Neural crest cell (in vitro differentiated cells): ENCODE measurements at regions not wholly inside any gene's neighbourhood (a gene's known extent, or its start where the extent isn't known, plus 50 kb on each side); places are given as distances from the start of the nearest gene placed in this dataset.

Experiments
- DNase-seq: peaks from one replicate; pipeline ENCODE4 v3.0.0; 2021; ENCODE audit warnings: low read depth, mixed read lengths, low spot score
- H3K27ac Mint-ChIP-seq: one replicate; pipeline ENCODE4 v1.8.0; 2021; ENCODE audit warnings: mild to moderate bottlenecking, mixed read lengths; ENCODE audit not compliant: unreplicated experiment
- H3K27me3 Mint-ChIP-seq: 2 replicates; pipeline ENCODE4 v1.8.0; 2021; ENCODE audit warnings: low read depth, mild to moderate bottlenecking, mixed read lengths
- H3K36me3 Mint-ChIP-seq: 2 replicates; pipeline ENCODE4 v1.8.0; 2021; ENCODE audit warnings: low read depth, mild to moderate bottlenecking, mixed read lengths
- H3K4me1 Mint-ChIP-seq: 2 replicates; pipeline ENCODE4 v1.8.0; 2021; ENCODE audit warnings: mixed read lengths
- H3K4me3 Mint-ChIP-seq: one replicate; pipeline ENCODE4 v1.8.0; 2021; ENCODE audit warnings: mild to moderate bottlenecking, mixed read lengths
- H3K9me3 Mint-ChIP-seq: 2 replicates; pipeline ENCODE4 v1.8.0; 2021; ENCODE audit warnings: mixed read lengths
- TF ChIP-seq, protein P1 (sequence below): fragments of 200-600 bp; sonication (generic); conservative IDR thresholded peaks from 2 replicates; pipeline ENCODE4 v1.5.0; 2021; ENCODE audit warnings: antibody characterized with exemption, mild to moderate bottlenecking

GRCh38 chr9:110114086-110114858 is 93.7 kb downstream of the C9orf152 start:
- H3K36me3 Mint-ChIP-seq = no peaks in the 10 kb centered on the region
- no peak overlapping the region for H3K4me3 Mint-ChIP-seq
- H3K4me1 Mint-ChIP-seq = peaks cover 61% of the 10 kb centered on the region
- no peak overlapping the region for H3K27ac Mint-ChIP-seq
- no peaks in the 10 kb centered on the region for H3K9me3 Mint-ChIP-seq
- DNase-seq = no peak
- H3K27me3 Mint-ChIP-seq = no peaks in the 10 kb centered on the region
- TF ChIP-seq, protein P1, sequence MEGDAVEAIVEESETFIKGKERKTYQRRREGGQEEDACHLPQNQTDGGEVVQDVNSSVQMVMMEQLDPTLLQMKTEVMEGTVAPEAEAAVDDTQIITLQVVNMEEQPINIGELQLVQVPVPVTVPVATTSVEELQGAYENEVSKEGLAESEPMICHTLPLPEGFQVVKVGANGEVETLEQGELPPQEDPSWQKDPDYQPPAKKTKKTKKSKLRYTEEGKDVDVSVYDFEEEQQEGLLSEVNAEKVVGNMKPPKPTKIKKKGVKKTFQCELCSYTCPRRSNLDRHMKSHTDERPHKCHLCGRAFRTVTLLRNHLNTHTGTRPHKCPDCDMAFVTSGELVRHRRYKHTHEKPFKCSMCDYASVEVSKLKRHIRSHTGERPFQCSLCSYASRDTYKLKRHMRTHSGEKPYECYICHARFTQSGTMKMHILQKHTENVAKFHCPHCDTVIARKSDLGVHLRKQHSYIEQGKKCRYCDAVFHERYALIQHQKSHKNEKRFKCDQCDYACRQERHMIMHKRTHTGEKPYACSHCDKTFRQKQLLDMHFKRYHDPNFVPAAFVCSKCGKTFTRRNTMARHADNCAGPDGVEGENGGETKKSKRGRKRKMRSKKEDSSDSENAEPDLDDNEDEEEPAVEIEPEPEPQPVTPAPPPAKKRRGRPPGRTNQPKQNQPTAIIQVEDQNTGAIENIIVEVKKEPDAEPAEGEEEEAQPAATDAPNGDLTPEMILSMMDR = no peak

DNA sequence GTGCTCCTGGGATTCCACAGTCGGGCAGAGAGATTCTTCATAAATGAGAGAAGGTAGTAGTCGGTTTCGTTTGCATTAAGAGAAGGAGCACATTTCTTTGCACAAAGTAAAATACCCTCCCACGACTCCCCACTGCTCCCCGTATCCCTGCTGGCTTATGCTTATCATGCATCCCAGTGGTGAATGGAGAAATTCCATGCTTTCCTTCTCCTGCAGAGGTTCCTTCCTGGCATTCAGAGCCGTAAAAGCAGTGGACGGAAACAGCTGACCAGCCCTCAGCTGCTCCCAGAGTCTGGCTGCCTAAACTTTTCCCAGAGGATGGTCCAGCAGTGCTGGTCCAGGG is 93.1 kb downstream of the C9orf152 start:
- Mint-ChIP-seq H3K4me3 (no peak overlapping the region), H3K27ac (peak overlapping the region; percentile 76), H3K36me3 (no peaks in the 10 kb centered on the region), H3K4me1 (peaks cover 55% of the 10 kb centered on the region), H3K9me3 (no peaks in the 10 kb centered on the region), H3K27me3 (no peaks in the 10 kb centered on the region)
- TF ChIP-seq, protein P1 = no peak
- DNase-seq = no peak

DNA sequence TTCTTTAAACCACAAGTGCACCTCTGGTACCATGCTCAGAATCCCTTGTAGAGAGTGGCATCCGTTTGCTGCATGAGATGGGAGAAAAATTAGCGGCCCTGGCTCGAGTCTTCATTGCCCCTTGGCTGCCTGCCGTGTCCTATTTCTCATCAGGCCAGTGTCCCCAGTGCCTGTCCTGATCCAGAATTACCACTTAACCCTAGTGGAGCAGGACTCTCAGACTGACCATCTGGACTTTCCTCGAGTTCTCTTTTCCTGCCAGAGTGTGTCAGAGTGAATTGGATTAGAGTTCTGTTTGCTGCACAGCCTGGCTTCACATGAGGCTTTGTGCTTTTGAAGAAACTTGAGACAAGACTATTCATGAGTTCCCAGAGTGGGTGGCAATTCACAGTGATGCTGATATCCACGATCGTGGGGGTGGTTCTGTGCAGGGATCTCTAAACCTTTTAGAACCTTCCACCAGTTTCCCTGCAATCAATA is 92.6 kb downstream of the C9orf152 start:
- Mint-ChIP-seq H3K4me3 (no peak overlapping the region), H3K27ac (peak overlapping the region; percentile 17), H3K4me1 (peaks cover 52% of the 10 kb centered on the region), H3K27me3 (no peaks in the 10 kb centered on the region), H3K36me3 (no peaks in the 10 kb centered on the region), H3K9me3 (no peaks in the 10 kb centered on the region)
- no peak for DNase-seq
- TF ChIP-seq, protein P1 = no peak

DNA sequence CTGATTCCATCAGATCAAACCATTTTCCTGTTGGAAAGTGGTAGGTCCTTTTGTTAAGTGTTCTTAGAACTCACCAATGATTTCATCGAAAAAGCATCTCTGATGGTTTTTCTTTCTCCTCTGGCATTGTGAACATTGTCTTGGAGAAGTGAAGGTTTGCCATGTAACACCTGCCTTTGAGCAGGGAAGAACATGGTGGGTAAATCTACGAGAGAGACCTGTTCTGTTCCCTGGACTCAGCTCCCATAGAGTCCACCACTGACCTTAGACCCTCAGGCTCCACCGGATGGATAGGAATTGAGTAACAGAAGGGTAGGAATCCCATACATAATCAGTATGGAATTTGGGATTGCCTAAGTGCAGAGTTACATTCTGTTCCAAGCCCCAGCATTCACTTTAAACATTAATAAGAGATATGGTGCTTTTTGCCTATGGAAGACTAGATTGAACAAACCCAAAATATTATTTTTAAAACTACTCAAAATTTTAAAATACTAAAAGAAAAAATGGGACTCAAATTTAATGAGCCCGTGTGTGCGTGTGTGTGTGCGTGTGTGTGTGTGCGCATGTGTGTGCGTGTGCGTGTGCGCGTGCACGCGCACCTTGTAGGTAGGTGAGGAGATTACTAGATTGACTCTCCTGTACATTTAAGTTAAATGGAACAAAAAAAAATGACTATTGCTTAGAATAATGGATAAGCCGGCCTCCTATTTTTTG is 92.0 kb downstream of the C9orf152 start:
- Mint-ChIP-seq H3K36me3 (no peaks in the 10 kb centered on the region), H3K4me3 (peak overlapping the region; percentile 68), H3K27ac (peak overlapping the region; percentile 94), H3K4me1 (peaks cover 49% of the 10 kb centered on the region), H3K9me3 (no peaks in the 10 kb centered on the region), H3K27me3 (no peaks in the 10 kb centered on the region)
- DNase-seq = no peak
- TF ChIP-seq, protein P1 = no peak

DNA sequence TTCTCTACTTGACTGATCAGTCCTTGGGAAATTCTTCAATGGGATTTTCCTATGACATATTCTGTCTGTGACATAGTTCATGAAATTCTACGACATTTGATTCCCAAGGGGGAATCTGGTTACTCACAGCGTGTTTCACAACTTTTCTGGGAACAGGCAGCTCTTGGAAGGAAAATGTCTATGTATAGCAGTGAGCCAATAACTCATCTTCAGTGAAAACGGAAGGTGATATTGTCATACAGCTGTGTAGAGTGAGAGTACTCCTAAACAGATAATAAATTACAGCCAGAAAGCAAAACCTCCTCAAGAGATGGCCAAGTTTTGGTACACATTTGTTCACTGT is 91.4 kb downstream of the C9orf152 start:
- H3K27me3 Mint-ChIP-seq = no peaks in the 10 kb centered on the region
- no peaks in the 10 kb centered on the region for H3K9me3 Mint-ChIP-seq
- H3K4me1 Mint-ChIP-seq = peaks cover 45% of the 10 kb centered on the region
- H3K36me3 Mint-ChIP-seq = no peaks in the 10 kb centered on the region
- no peak overlapping the region for H3K27ac Mint-ChIP-seq
- TF ChIP-seq, protein P1 = no peak
- H3K4me3 Mint-ChIP-seq = no peak overlapping the region
- DNase-seq = no peak
